GM06990 (cell line): ENCODE measurements at regions not wholly inside any gene's neighbourhood (a gene's known extent, or its start where the extent isn't known, plus 50 kb on each side); places are given as distances from the start of the nearest gene placed in this dataset.

Source experiments
- DNase-seq: peaks from one replicate; pipeline ENCODE4 v3.0.0-alpha.2; 2011; ENCODE audit not compliant: insufficient read length; ENCODE audit errors: extremely low read depth
- H3K27me3 ChIP-seq: replicated peaks from 2 replicates; pipeline ENCODE4 v1.6.0; 2011; ENCODE audit warnings: low read length; ENCODE audit not compliant: control insufficient read depth, insufficient read depth
- H3K36me3 ChIP-seq: 2 replicates; pipeline ENCODE4 v1.5.1; 2011; ENCODE audit warnings: low read length; ENCODE audit not compliant: control insufficient read depth, insufficient read depth
- H3K4me3 ChIP-seq: replicated peaks from 2 replicates; pipeline ENCODE4 v1.5.1; 2011; ENCODE audit warnings: low read depth, mild to moderate bottlenecking, control low read depth, low read length
- TF ChIP-seq, protein P1 (sequence below): IDR thresholded peaks from 2 replicates; pipeline ENCODE4 v1.5.1; 2011; ENCODE audit warnings: low read length, control low read depth, mild to moderate bottlenecking, inconsistent platforms; ENCODE audit not compliant: insufficient read depth, poor library complexity, severe bottlenecking

GRCh38 chr17:5702951-5703510 is 118.7 kb upstream of the NLRP1 start:
- H3K27me3 ChIP-seq: no peaks in the 10 kb centered on the region; the same call in 1 of the 2 replicates
- H3K4me3 ChIP-seq: no peak overlapping the region
- no peak for DNase-seq
- H3K36me3 ChIP-seq: no peaks in the 10 kb centered on the region
- TF ChIP-seq, protein P1, sequence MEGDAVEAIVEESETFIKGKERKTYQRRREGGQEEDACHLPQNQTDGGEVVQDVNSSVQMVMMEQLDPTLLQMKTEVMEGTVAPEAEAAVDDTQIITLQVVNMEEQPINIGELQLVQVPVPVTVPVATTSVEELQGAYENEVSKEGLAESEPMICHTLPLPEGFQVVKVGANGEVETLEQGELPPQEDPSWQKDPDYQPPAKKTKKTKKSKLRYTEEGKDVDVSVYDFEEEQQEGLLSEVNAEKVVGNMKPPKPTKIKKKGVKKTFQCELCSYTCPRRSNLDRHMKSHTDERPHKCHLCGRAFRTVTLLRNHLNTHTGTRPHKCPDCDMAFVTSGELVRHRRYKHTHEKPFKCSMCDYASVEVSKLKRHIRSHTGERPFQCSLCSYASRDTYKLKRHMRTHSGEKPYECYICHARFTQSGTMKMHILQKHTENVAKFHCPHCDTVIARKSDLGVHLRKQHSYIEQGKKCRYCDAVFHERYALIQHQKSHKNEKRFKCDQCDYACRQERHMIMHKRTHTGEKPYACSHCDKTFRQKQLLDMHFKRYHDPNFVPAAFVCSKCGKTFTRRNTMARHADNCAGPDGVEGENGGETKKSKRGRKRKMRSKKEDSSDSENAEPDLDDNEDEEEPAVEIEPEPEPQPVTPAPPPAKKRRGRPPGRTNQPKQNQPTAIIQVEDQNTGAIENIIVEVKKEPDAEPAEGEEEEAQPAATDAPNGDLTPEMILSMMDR: no peak

DNA sequence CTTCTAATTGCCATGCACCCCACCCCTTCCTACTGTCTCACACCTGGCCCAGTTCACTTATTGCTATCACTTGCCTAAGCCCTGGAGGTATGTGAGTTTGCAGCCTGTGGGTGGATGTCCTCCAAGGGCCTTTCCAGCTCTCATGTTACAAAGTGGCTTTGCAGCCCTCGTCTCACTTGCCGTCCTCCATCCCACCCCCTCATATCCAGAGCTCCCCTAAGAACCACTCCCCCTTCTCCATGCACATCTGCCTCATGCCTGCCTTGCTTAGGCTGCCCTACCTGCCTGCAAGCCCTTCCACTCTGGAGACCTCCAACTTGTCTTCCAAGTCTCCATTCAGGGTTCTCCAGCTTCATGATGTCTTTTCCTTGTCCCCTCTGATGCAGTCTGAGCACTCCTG is 119.4 kb upstream of the NLRP1 start:
- TF ChIP-seq, protein P1: no peak
- Histone ChIP-seq H3K4me3 (no peak overlapping the region), H3K27me3 (no peaks in the 10 kb centered on the region; the same call in 1 of the 2 replicates), H3K36me3 (no peaks in the 10 kb centered on the region)
- no peak for DNase-seq

DNA sequence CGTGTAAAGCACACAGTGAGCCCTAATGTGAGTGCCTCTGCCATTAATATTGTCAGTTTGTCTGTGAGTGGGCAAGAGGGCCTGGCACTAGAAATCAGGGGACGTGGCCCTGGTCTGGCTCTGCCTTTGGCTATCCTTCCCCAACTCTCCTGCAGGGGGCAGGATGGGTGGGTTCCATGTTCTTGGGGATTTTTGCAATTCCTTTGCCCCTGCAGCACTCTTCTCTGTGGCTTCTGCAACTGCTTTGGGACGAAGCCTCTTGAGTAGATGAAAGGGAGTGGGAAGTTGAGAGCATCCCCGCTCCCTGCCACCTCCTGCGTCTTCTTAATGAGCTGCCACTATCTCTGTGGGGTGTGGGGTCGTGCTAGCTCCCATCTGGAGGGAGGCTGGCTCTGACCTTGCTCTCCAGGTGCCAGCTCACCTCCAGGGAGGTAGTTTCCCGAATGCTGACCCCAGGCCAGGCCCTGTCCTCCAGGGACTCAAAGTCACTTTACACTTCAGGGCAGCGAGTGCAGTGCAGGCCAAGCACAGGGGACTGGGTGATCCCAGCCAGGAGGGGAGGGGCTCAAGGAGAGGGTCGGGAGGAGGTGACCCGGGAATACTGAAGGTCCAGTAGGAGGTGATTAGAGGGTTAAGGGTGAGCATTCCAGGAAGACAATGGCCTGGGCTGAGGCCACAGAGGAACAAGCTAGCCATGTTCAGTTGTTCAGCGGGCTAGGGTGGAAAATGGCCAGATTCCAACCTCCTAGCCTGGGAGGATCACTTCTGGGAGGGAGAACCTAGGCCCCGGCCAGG is 121.0 kb upstream of the NLRP1 start:
- Histone ChIP-seq H3K27me3 (no peaks in the 10 kb centered on the region; the same call in 1 of the 2 replicates), H3K36me3 (no peaks in the 10 kb centered on the region), H3K4me3 (no peak overlapping the region)
- TF ChIP-seq, protein P1: peak; percentile 57
- DNase-seq: no peak

GRCh38 chr17:5705876-5706576 is 121.7 kb upstream of the NLRP1 start:
- no peaks in the 10 kb centered on the region for H3K36me3 ChIP-seq
- H3K4me3 ChIP-seq: no peak overlapping the region
- no peaks in the 10 kb centered on the region; the same call in 1 of the 2 replicates for H3K27me3 ChIP-seq
- no peak for DNase-seq
- TF ChIP-seq, protein P1: no peak

DNA sequence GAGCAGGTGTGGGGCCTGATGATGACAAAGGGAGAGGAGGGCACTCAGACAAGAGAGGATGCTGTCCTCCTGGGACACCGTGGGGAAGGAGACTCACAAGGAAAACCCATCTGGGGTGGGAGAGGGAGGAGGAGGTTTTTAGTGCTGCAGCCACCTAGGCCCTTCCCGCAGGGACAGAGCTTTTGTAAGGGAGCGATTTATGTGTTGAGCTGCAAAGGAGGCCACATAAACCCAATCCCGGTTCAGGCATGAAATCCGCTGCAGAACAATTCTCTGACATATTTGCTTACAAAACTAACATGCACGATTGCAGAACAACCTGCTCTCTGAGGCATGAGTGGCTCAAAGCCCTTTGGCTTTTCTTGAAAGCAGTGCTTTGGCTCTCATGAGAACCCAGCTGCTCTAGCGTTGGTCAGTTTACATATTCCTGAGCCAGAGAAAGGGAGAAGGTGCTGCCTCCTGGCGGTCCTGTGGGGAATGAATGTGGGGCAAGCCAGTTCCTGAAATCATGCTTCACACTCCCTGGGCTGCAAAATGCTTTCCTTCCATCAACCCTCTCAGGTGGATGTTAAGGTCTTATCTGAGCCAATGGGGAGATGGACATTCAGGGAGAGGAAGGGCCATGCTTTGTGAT is 122.4 kb upstream of the NLRP1 start:
- Histone ChIP-seq H3K4me3 (no peak overlapping the region), H3K36me3 (no peaks in the 10 kb centered on the region), H3K27me3 (no peaks in the 10 kb centered on the region; the same call in 1 of the 2 replicates)
- DNase-seq: peak; percentile 27
- TF ChIP-seq, protein P1: peak; percentile 89
